HCT116 (cell line): ENCODE measurements at regions not wholly inside any gene's neighbourhood (a gene's known extent, or its start where the extent isn't known, plus 50 kb on each side); places are given as distances from the start of the nearest gene placed in this dataset.

Experiments used
- ATAC-seq: fragments of 200-7000 bp; cut with Tn5 transposase; 2 replicates; pipeline ENCODE4 v1.9.1; 2020; ENCODE audit warnings: mild to moderate bottlenecking, moderate library complexity
- BruUV-seq: library from RNA; stranded (reverse); fragments of 400-500 nt; replicated peaks from 2 replicates; lab custom pipeline; 2021; lab: Mats Ljungman, UMichigan
- CTCF ChIA-PET: fragments of 300-600 bp; sonication (Branson Sonifier 250); formaldehyde crosslinking; loops from one replicate; lab custom pipeline; 2021; ENCODE audit warnings: antibody characterized with exemption; lab: Charles Lee
- POLR2A ChIA-PET: fragments of 300-600, 350-600 bp; sonication (Branson Sonifier 250); formaldehyde crosslinking; loops from one replicate; lab custom pipeline; 2021; ENCODE audit warnings: antibody characterized with exemption; lab: Charles Lee
- RAD21 ChIA-PET, 2 experiments: fragments of 300-600 bp; sonication (Branson Sonifier 250); formaldehyde crosslinking; loops; one replicate each; lab custom pipeline; 2023; ENCODE audit warnings: low total read pairs in 2 of 2; ENCODE audit not compliant: uncharacterized antibody in 2 of 2, unreplicated experiment in 2 of 2, low non-redundant PET in 1 of 2; lab: Charles Lee
- DNase-seq: peaks from one replicate; pipeline ENCODE4 v3.0.0-alpha.2; 2010; ENCODE audit warnings: low read depth, low spot score
- H2AFZ ChIP-seq: fragments of 200-600 bp; shearing (Covaris generic), sonication (generic); 2 replicates; pipeline ENCODE4 v1.6.1; 2017; ENCODE audit warnings: low read depth, mixed run types, mixed read lengths, antibody characterized with exemption, low read length; ENCODE audit not compliant: poor library complexity, severe bottlenecking
- H3K27ac ChIP-seq: 2 replicates; pipeline ENCODE4 v1.5.1; 2012; ENCODE audit warnings: low read depth, low read length
- H3K27me3 ChIP-seq: fragments of 200-600 bp; sonication (generic); 2 replicates; pipeline ENCODE4 v1.6.1; 2016; ENCODE audit warnings: mixed run types, low read length, mixed read lengths; ENCODE audit not compliant: insufficient read depth
- H3K36me3 ChIP-seq, 2 experiments: fragments of 200-500 bp in 1 of 2; fragments of 200-600 bp in 1 of 2; sonication (Bioruptor generic) in 1 of 2; sonication (generic) in 1 of 2; 2 replicates each; pipeline versions ENCODE4 v1.5.1 to v1.6.1; 2014 to 2016; ENCODE audit warnings: low read length in 2 of 2, inconsistent platforms in 1 of 2, mixed read lengths in 1 of 2, mixed run types in 1 of 2; ENCODE audit not compliant: insufficient read depth in 2 of 2, control insufficient read depth in 1 of 2
- H3K4me1 ChIP-seq, 2 experiments: fragments of 200-600 bp in 1 of 2; sonication (generic) in 1 of 2; 2 replicates each; pipeline versions ENCODE4 v1.5.1 to v1.6.1; 2012 to 2017; ENCODE audit warnings: low read length in 2 of 2, inconsistent platforms in 1 of 2, mild to moderate bottlenecking in 1 of 2, mixed read lengths in 1 of 2, mixed run types in 1 of 2, moderate library complexity in 1 of 2; ENCODE audit not compliant: insufficient read depth in 2 of 2, control insufficient read depth in 1 of 2
- H3K4me2 ChIP-seq: fragments of 200-600 bp; sonication (generic); 2 replicates; pipeline ENCODE4 v1.6.1; 2017; ENCODE audit warnings: mixed run types, low read length, mixed read lengths
- H3K4me3 ChIP-seq, 2 experiments: fragments of 200-600 bp in 1 of 2; sonication (generic) in 1 of 2; replicated peaks in 1 of 2; 2 replicates each; pipeline ENCODE4 v1.5.1; 2011 to 2016; ENCODE audit warnings: low read length in 2 of 2, control low read depth in 1 of 2, low read depth in 1 of 2, mild to moderate bottlenecking in 1 of 2, mixed read lengths in 1 of 2, mixed run types in 1 of 2
- H3K79me2 ChIP-seq: fragments of 200-600 bp; sonication (generic); 2 replicates; pipeline ENCODE4 v1.6.1; 2017; ENCODE audit warnings: mild to moderate bottlenecking, mixed run types, low read length, moderate library complexity, mixed read lengths; ENCODE audit not compliant: insufficient read depth
- H3K9ac ChIP-seq: fragments of 200-600 bp; sonication (generic); 2 replicates; pipeline ENCODE4 v1.6.1; 2016; ENCODE audit warnings: low read length, mixed read lengths
- H3K9me2 ChIP-seq: fragments of 200-600 bp; sonication (generic), shearing (Covaris generic); 2 replicates; pipeline ENCODE4 v1.6.1; 2017; ENCODE audit warnings: mixed run types, mild to moderate bottlenecking, moderate library complexity; ENCODE audit not compliant: insufficient read depth
- H3K9me3 ChIP-seq, 2 experiments: fragments of 200-500 bp in 1 of 2; fragments of 200-600 bp in 1 of 2; sonication (Bioruptor generic) in 1 of 2; sonication (generic) in 1 of 2; 2 replicates each; pipeline ENCODE4 v1.6.1; 2014 to 2017; ENCODE audit warnings: low read length in 2 of 2, mixed read lengths in 2 of 2, inconsistent platforms in 1 of 2, low read depth in 1 of 2, mild to moderate bottlenecking in 1 of 2, mixed run types in 1 of 2, moderate library complexity in 1 of 2; ENCODE audit not compliant: control insufficient read depth in 1 of 2, insufficient read depth in 1 of 2
- H4K20me1 ChIP-seq: fragments of 200-600 bp; sonication (generic), shearing (Covaris generic); 2 replicates; pipeline ENCODE4 v1.6.1; 2017; ENCODE audit warnings: mixed run types, mild to moderate bottlenecking, moderate library complexity; ENCODE audit not compliant: insufficient read depth
- EZH2 ChIP-seq: fragments of 200-600 bp; sonication (generic); IDR thresholded peaks from 2 replicates; pipeline ENCODE4 v1.6.1; 2017; ENCODE audit warnings: antibody characterized with exemption, mixed run types
- FOSL1 ChIP-seq: IDR thresholded peaks from 2 replicates; pipeline ENCODE4 v1.6.1; 2012; ENCODE audit warnings: low read depth
- JUND ChIP-seq: IDR thresholded peaks from 2 replicates; pipeline ENCODE4 v1.6.1; 2012
- POLR2A ChIP-seq: IDR thresholded peaks from 2 replicates; pipeline ENCODE4 v1.7.0; 2011; ENCODE audit warnings: borderline replicate concordance; ENCODE audit not compliant: insufficient read depth, insufficient read length; ENCODE audit errors: extremely low read depth
- REST ChIP-seq: IDR thresholded peaks from 2 replicates; pipeline ENCODE4 v1.6.1; 2012; ENCODE audit warnings: low read depth
- SIN3A ChIP-seq: IDR thresholded peaks from 2 replicates; pipeline ENCODE4 v1.6.1; 2012; ENCODE audit warnings: low read depth
- SRF ChIP-seq: IDR thresholded peaks from 2 replicates; pipeline ENCODE4 v1.6.1; 2012; ENCODE audit warnings: low read depth
- ZFX ChIP-seq: fragments of 450-650 bp; IDR thresholded peaks from 2 replicates; pipeline ENCODE4 v1.6.1; 2017
- intact Hi-C: fragments of 100-400 bp; cut with micrococcal nuclease; formaldehyde crosslinking; loops from 2 replicates; pipeline ENCODE4 v1.10.0; 2022
- TF ChIP-seq, protein P1 (sequence below): IDR thresholded peaks from 2 replicates; pipeline ENCODE4 v1.6.1; 2012
- TF ChIP-seq, protein P2 (sequence below), 3 experiments: fragments of 200-600 bp in 1 of 3; sonication (generic) in 1 of 3; IDR thresholded peaks in 2 of 3; conservative IDR thresholded peaks in 1 of 3; 2 replicates each; pipeline ENCODE4 v1.5.1; 2012 to 2017; ENCODE audit warnings: low read depth in 2 of 3, low read length in 2 of 3, antibody characterized with exemption in 1 of 3, borderline replicate concordance in 1 of 3, control low read depth in 1 of 3, mild to moderate bottlenecking in 1 of 3, mixed read lengths in 1 of 3, mixed run types in 1 of 3, moderate library complexity in 1 of 3; ENCODE audit not compliant: insufficient read depth in 1 of 3

- Histone ChIP-seq H3K9me2 (no peaks in the 10 kb centered on the region), H3K79me2 (no peaks in the 10 kb centered on the region), H3K4me3 (no peak overlapping the region), H3K4me1 (no peaks in the 10 kb centered on the region; a peak in 1 of 4 replicates), H4K20me1 (no peaks in the 10 kb centered on the region), H3K9ac (no peak overlapping the region), H2AFZ (no peak overlapping the region), H3K27ac (no peak overlapping the region), H3K36me3 (no peaks in the 10 kb centered on the region), H3K4me2 (no peak overlapping the region), H3K9me3 (no peaks in the 10 kb centered on the region), H3K27me3 (no peaks in the 10 kb centered on the region)
- ChIA-PET RAD21 (no interaction called here), POLR2A (no interaction called here), CTCF (no interaction called here)
- intact Hi-C loops: no loop called here
- BruUV-seq: no TSS peak
- TF ChIP-seq EZH2: no peak
- TF ChIP-seq REST: no peak
- TF ChIP-seq, protein P1, sequence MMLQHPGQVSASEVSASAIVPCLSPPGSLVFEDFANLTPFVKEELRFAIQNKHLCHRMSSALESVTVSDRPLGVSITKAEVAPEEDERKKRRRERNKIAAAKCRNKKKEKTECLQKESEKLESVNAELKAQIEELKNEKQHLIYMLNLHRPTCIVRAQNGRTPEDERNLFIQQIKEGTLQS: no peak
- no peak for TF ChIP-seq POLR2A
- no peak for TF ChIP-seq FOSL1
- TF ChIP-seq JUND: no peak
- TF ChIP-seq SIN3A: no peak
- no peak for TF ChIP-seq ZFX
- TF ChIP-seq SRF: no peak
- TF ChIP-seq, protein P2, sequence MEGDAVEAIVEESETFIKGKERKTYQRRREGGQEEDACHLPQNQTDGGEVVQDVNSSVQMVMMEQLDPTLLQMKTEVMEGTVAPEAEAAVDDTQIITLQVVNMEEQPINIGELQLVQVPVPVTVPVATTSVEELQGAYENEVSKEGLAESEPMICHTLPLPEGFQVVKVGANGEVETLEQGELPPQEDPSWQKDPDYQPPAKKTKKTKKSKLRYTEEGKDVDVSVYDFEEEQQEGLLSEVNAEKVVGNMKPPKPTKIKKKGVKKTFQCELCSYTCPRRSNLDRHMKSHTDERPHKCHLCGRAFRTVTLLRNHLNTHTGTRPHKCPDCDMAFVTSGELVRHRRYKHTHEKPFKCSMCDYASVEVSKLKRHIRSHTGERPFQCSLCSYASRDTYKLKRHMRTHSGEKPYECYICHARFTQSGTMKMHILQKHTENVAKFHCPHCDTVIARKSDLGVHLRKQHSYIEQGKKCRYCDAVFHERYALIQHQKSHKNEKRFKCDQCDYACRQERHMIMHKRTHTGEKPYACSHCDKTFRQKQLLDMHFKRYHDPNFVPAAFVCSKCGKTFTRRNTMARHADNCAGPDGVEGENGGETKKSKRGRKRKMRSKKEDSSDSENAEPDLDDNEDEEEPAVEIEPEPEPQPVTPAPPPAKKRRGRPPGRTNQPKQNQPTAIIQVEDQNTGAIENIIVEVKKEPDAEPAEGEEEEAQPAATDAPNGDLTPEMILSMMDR (IDR thresholded peaks at IDR 0.05 in 2 of 3, conservative IDR thresholded peaks at IDR 0.05 in 1 of 3; ENCODE audit: borderline replicate concordance in 1 of 3, insufficient read depth in 1 of 3, low read depth in 2 of 3, low read length in 2 of 3): no peak
- DNase-seq: no peak
- ATAC-seq: no peak
Measured at GRCh38 chr20:60246751-60247150, 288.5 kb downstream of the CDH26 start.
